ENCODE measurements at regions not wholly inside any gene's neighbourhood (a gene's known extent, or its start where the extent isn't known, plus 50 kb on each side); places are given as distances from the start of the nearest gene placed in this dataset.
A peak's percentile ranks its signal among the peaks of the same experiment; 100 is the strongest.

DNA sequence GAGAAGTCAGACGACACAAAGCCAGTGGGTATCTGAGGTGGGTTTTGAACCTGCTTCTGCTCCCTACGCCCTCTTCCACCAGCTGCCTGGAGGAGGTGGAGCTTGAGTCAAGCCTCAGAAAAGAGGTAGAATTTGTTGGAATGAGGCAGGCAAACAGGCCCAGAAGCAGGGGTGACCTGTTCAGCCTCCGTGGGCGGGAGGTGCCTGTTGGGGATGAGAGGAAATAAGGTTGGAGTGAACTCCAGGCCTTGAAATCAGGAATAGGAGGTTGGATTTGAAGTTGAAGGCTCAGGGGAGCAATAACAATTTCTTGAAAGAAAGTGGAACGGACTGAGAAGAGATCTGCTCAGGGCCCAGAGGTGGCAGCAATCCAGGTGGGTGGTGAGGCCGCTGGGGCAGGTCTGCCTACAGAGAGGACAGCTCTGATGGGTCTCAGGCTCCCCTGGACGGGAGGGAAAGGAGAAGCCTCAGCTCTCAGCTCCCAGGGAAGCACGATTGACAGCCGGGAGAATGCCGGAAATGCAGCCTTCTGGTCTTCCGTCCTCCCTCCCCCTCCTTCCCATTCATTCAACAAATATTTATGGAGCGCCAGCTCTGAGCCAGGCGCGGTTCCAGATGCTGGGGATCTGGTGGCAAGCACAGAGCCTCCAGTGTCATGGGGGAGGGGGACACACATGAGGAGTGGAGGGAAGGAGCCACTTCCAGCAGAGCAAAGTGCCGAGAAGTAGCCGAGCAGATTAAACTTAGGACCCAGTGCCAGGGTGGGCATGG lies 61.9 kb upstream of the CIBAR2 start:
- peaks cover 0 to 8% (median 0%) of the 10 kb centered on the region in 5 donors for H3K36me3 ChIP-seq (ENCODE audit: control insufficient read depth in 5 of 5, insufficient read depth in 5 of 5, low read length in 5 of 5)
- peaks cover 0 to 3% (median 0%) of the 10 kb centered on the region in 5 donors for H3K27me3 ChIP-seq (ENCODE audit: control insufficient read depth in 5 of 5, insufficient read depth in 4 of 5, low read length in 5 of 5)
- H3K27ac ChIP-seq (ENCODE audit: low read depth, low read length), result peak overlapping the region; percentile 78
- H3K4me3 ChIP-seq (ENCODE audit: low read depth in 1 of 5, low read length in 5 of 5), result peak overlapping the region in 4 of 5 donors; percentile 18 to 75 (median 26)
- peak overlapping the region in 4 of 5 donors; percentile 23 to 62 (median 44) for H3K9ac ChIP-seq (ENCODE audit: low read length in 5 of 5)
- no peaks in the 10 kb centered on the region for H3K9me3 ChIP-seq (ENCODE audit: control insufficient read depth in 5 of 5, low read length in 5 of 5)
- peaks cover 15 to 80% (median 74%) of the 10 kb centered on the region in 5 donors for H3K4me1 ChIP-seq (ENCODE audit: control insufficient read depth in 5 of 5, insufficient read depth in 5 of 5, low read length in 5 of 5)

DNA sequence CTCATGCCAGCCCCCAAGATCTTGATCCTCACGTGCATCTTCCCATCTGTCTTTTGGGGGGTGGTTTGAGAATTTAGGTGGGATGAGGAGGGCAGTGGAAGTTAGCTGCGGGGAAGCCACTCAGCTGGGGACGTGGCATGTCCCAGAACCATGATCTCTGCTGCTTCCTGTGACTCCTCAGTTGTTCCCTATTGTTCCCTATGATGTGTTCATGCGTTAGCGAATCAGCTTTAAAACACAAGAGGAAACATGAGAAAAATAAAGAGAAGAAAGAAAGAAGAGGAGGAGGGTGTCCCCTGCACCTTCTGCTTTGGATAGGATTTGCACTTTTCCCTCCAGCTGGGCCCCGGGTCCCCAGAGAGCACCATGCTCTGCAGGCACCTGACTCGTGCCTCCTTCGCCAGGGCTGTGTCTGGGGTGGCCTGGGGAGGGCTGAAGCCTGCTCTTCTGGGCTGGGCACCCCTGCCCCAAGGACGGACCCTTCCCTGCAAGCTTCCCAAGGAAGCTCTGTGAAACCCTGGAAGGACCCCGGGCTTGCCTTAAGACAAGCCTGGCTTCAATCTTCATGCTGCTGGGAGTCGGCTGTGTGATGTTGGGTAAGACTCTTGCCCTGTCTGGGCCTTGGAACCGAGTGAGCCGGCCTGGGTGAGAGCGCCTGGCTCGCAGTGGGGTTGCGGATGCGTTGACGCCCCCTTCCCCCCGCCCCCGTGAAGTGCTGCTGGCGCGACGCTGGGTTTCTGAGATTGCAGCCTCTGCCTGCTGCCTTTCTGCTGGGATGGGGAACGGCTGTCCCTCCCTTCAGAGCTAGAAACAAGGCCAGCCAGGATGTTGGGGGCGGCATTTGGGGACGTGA lies 62.8 kb upstream of the CIBAR2 start:
- peak overlapping the region in 1 of 5 donors; percentile 21 for H3K4me3 ChIP-seq (ENCODE audit: low read depth in 1 of 5, low read length in 5 of 5)
- no peaks in the 10 kb centered on the region for H3K9me3 ChIP-seq (ENCODE audit: control insufficient read depth in 5 of 5, low read length in 5 of 5)
- H3K27ac ChIP-seq (ENCODE audit: low read depth, low read length), result peak overlapping the region; percentile 78
- peak overlapping the region in 1 of 5 donors; percentile 62 for H3K9ac ChIP-seq (ENCODE audit: low read length in 5 of 5)
- H3K36me3 ChIP-seq (ENCODE audit: control insufficient read depth in 5 of 5, insufficient read depth in 5 of 5, low read length in 5 of 5), result peaks cover 0 to 8% (median 0%) of the 10 kb centered on the region in 5 donors
- H3K27me3 ChIP-seq (ENCODE audit: control insufficient read depth in 5 of 5, insufficient read depth in 4 of 5, low read length in 5 of 5), result peaks cover 0 to 3% (median 0%) of the 10 kb centered on the region in 5 donors
- peaks cover 15 to 76% (median 73%) of the 10 kb centered on the region in 5 donors for H3K4me1 ChIP-seq (ENCODE audit: control insufficient read depth in 5 of 5, insufficient read depth in 5 of 5, low read length in 5 of 5)

DNA sequence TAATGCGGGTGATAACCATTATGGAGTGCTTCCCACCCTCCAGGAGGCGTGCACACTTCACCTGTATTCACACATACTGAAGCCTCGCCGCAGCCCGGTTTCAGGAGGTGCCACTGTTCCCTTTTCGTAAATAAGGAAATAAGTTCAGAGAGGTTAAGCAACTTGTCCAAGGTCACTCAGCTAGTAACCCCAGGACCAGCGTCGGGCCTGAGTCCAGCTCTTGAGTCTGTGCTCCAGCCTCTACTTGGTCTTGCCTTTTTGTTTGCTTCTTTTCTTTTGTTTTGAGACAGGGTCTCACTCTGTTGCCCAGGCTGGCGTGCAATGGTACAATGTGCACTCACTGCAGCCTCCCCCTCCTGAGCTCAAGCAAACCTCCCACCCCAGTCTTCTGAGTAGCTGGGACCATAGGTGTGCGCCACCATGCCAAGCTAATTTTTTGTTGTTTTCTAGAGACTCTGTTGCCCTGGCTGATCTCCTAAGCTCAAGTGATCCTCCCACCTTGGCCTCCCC lies 63.5 kb upstream of the CIBAR2 start:
- H3K27ac ChIP-seq (ENCODE audit: low read depth, low read length), result no peak overlapping the region
- no peak overlapping the region for H3K9ac ChIP-seq (ENCODE audit: low read length in 5 of 5)
- H3K9me3 ChIP-seq (ENCODE audit: control insufficient read depth in 5 of 5, low read length in 5 of 5), result no peaks in the 10 kb centered on the region
- no peak overlapping the region for H3K4me3 ChIP-seq (ENCODE audit: low read depth in 1 of 5, low read length in 5 of 5)
- peaks cover 15 to 73% (median 66%) of the 10 kb centered on the region in 5 donors for H3K4me1 ChIP-seq (ENCODE audit: control insufficient read depth in 5 of 5, insufficient read depth in 5 of 5, low read length in 5 of 5)
- no peaks in the 10 kb centered on the region for H3K27me3 ChIP-seq (ENCODE audit: control insufficient read depth in 5 of 5, insufficient read depth in 4 of 5, low read length in 5 of 5)
- peaks cover 0 to 8% (median 0%) of the 10 kb centered on the region in 5 donors for H3K36me3 ChIP-seq (ENCODE audit: control insufficient read depth in 5 of 5, insufficient read depth in 5 of 5, low read length in 5 of 5)

DNA sequence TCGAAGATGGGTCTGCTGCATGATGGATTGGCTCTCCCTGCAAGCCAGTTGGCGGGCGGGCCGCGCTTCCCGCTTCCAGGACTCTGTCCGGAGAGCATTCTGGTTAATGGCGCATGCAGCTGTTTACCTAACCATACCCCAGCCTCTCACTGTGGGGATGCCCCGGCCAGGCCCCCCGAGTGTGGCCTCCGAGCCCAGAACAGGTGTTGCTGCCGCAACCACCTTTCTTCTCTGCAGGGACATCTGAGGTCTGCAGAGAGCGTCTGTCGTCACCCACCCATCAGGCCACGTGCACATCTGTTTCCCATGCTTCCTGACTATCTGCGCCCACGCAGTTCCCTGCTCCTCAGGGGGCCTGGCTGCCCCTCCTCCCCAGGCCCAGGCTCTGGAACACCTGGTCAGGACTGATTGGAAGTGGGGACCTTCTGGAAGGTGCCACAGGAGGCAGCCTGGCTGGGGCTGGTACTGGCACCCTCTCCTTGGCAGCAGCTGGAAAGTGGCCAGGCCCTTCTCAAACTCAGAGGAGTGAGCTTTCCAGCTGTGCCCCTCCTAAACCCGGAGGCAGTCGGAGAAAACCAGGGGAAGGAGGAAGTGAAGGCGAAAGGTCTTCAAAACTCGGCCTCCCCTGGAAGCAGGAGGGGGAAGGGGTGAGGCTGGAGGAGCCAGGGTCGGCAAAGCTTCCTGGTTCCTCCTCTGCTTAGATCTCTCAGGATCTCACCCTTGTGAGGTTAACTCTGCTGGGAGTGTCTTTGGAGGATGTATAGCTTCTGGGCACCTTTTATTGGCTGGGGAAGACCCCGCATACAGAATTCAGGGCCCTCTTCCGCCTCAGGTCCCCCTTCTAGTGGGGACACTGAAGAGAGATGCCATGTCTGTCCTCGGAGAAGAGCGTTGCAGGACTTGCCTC lies 64.5 kb upstream of the CIBAR2 start:
- peak overlapping the region in 1 of 5 donors; percentile 4 for H3K4me3 ChIP-seq (ENCODE audit: low read depth in 1 of 5, low read length in 5 of 5)
- H3K36me3 ChIP-seq (ENCODE audit: control insufficient read depth in 5 of 5, insufficient read depth in 5 of 5, low read length in 5 of 5), result peaks cover 0 to 8% (median 0%) of the 10 kb centered on the region in 5 donors
- no peaks in the 10 kb centered on the region for H3K9me3 ChIP-seq (ENCODE audit: control insufficient read depth in 5 of 5, low read length in 5 of 5)
- H3K27ac ChIP-seq (ENCODE audit: low read depth, low read length), result no peak overlapping the region
- H3K4me1 ChIP-seq (ENCODE audit: control insufficient read depth in 5 of 5, insufficient read depth in 5 of 5, low read length in 5 of 5), result peaks cover 15 to 73% (median 64%) of the 10 kb centered on the region in 5 donors
- H3K27me3 ChIP-seq (ENCODE audit: control insufficient read depth in 5 of 5, insufficient read depth in 4 of 5, low read length in 5 of 5), result no peaks in the 10 kb centered on the region
- H3K9ac ChIP-seq (ENCODE audit: low read length in 5 of 5), result no peak overlapping the region

DNA sequence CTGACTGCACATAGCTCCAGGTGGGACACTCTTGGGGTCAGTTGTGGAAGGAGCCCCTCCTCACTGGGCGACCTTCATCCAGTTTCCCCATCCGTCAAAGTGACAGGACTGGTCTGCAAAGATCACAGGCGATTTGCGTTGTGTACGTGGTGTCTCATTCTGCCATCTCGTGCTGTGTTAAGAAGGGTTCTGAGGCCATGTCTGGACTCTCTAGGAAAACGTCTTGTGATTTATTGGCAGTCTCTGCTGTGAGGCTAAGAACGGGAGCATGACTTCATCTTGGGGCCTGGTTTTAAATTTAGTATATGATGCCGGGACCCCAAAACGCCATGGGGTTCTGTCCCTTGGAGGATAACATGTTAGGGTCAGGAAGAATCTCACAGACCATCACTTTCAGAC lies 65.2 kb upstream of the CIBAR2 start:
- Histone ChIP-seq H3K4me3 (ENCODE audit: low read depth in 1 of 5, low read length in 5 of 5) (no peak overlapping the region), H3K27me3 (ENCODE audit: control insufficient read depth in 5 of 5, insufficient read depth in 4 of 5, low read length in 5 of 5) (no peaks in the 10 kb centered on the region), H3K27ac (ENCODE audit: low read depth, low read length) (no peak overlapping the region), H3K9ac (ENCODE audit: low read length in 5 of 5) (no peak overlapping the region), H3K36me3 (ENCODE audit: control insufficient read depth in 5 of 5, insufficient read depth in 5 of 5, low read length in 5 of 5) (peaks cover 0 to 11% (median 3%) of the 10 kb centered on the region in 5 donors), H3K9me3 (ENCODE audit: control insufficient read depth in 5 of 5, low read length in 5 of 5) (no peaks in the 10 kb centered on the region), H3K4me1 (ENCODE audit: control insufficient read depth in 5 of 5, insufficient read depth in 5 of 5, low read length in 5 of 5) (peaks cover 14 to 73% (median 63%) of the 10 kb centered on the region in 5 donors)

DNA sequence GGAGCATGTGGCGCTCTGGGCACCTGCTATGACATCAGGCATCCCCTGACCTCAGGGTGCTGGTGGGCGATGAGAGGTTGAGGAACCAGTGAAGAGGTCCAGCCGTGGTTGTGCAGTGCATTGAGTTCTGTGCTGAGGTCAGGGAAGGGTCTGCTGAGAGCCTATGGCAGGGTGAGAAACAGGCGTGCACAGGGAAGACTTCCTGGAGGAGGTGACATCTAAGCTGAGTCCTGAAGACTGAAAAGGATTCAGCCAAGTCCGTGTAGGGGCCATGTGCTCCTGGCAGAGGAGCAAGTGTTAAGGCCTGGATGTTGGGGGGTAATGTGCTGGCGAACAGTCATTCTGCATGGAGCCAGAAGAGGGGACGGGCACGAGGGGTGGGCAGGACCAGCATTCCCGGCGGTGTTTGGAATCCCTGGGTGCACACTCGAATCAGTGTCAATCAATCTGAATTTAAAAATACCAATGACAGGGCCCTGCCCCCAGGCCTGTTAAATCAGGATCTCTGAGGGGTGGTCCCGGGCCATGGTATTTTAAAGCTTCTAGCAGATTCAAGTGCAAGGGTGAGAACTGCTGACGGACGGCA lies 65.8 kb upstream of the CIBAR2 start:
- H3K9me3 ChIP-seq (ENCODE audit: control insufficient read depth in 5 of 5, low read length in 5 of 5), result no peaks in the 10 kb centered on the region
- H3K9ac ChIP-seq (ENCODE audit: low read length in 5 of 5), result no peak overlapping the region
- H3K27ac ChIP-seq (ENCODE audit: low read depth, low read length), result no peak overlapping the region
- H3K27me3 ChIP-seq (ENCODE audit: control insufficient read depth in 5 of 5, insufficient read depth in 4 of 5, low read length in 5 of 5), result no peaks in the 10 kb centered on the region
- peaks cover 8 to 66% (median 57%) of the 10 kb centered on the region in 5 donors for H3K4me1 ChIP-seq (ENCODE audit: control insufficient read depth in 5 of 5, insufficient read depth in 5 of 5, low read length in 5 of 5)
- peaks cover 0 to 17% (median 9%) of the 10 kb centered on the region in 5 donors for H3K36me3 ChIP-seq (ENCODE audit: control insufficient read depth in 5 of 5, insufficient read depth in 5 of 5, low read length in 5 of 5)
- no peak overlapping the region for H3K4me3 ChIP-seq (ENCODE audit: low read depth in 1 of 5, low read length in 5 of 5)

DNA sequence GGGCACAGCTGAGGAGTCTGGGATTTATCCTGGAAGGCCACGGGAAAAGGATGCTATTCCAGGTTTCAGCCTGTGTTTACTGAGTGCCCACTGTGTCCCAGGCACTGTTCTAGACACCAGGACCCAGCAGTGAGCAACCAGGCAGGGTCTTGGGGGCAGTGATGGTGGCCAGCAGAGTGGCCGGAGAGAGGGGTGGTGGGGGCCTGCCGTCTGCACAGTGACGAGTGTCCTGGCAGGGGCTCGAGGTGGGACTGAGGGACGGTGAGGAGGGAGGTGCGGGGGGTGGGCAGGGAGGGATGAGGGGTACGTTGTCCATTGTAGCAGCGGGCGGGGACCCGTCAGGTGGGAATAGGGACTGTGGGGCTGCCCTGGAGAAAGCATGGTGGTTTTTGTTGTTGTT lies 66.3 kb upstream of the CIBAR2 start:
- peaks cover 0 to 19% (median 10%) of the 10 kb centered on the region in 5 donors for H3K36me3 ChIP-seq (ENCODE audit: control insufficient read depth in 5 of 5, insufficient read depth in 5 of 5, low read length in 5 of 5)
- peaks cover 0 to 2% (median 0%) of the 10 kb centered on the region in 5 donors for H3K9me3 ChIP-seq (ENCODE audit: control insufficient read depth in 5 of 5, low read length in 5 of 5)
- H3K27ac ChIP-seq (ENCODE audit: low read depth, low read length), result no peak overlapping the region
- H3K9ac ChIP-seq (ENCODE audit: low read length in 5 of 5), result no peak overlapping the region
- no peak overlapping the region for H3K4me3 ChIP-seq (ENCODE audit: low read depth in 1 of 5, low read length in 5 of 5)
- peaks cover 6 to 62% (median 52%) of the 10 kb centered on the region in 5 donors for H3K4me1 ChIP-seq (ENCODE audit: control insufficient read depth in 5 of 5, insufficient read depth in 5 of 5, low read length in 5 of 5)
- H3K27me3 ChIP-seq (ENCODE audit: control insufficient read depth in 5 of 5, insufficient read depth in 4 of 5, low read length in 5 of 5), result no peaks in the 10 kb centered on the region

DNA sequence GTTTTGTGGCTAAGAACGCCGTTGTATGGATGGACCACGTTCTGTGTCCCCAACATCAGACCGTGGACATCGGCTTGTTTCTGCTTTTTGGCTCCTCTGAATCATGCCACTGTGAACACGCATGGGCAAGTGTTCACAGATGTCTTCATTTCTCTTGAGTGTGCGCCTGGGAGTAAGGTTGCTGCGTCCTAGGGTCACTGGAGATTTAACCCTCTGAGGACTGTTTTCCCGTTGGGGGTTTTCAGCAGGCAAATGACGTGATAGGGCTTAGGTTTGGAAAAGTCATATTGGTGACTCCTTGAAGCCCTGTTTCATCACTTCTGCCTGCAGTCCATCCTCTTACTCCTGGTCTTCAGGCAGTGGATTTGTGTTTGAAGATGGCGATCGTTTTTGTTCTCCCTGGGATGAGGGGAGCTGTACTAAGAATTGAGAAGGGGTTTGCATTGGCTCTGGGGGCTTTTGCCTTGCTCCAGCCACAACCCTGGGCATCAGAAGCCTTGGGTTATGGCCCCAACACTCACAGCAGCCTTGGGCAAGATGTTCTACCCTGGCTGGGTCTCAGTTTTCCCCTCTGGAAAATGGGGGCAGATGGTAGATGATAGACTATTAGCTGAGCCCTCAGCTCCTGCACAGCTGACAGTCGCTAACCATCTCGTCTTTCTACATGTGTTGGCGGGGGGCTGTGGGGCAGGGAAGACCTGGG lies 67.2 kb upstream of the CIBAR2 start:
- Histone ChIP-seq H3K9ac (ENCODE audit: low read length in 5 of 5) (no peak overlapping the region), H3K4me3 (ENCODE audit: low read depth in 1 of 5, low read length in 5 of 5) (no peak overlapping the region), H3K4me1 (ENCODE audit: control insufficient read depth in 5 of 5, insufficient read depth in 5 of 5, low read length in 5 of 5) (peaks cover 2 to 53% (median 43%) of the 10 kb centered on the region in 5 donors), H3K36me3 (ENCODE audit: control insufficient read depth in 5 of 5, insufficient read depth in 5 of 5, low read length in 5 of 5) (peaks cover 0 to 22% (median 14%) of the 10 kb centered on the region in 5 donors), H3K9me3 (ENCODE audit: control insufficient read depth in 5 of 5, low read length in 5 of 5) (peaks cover 0 to 11% (median 9%) of the 10 kb centered on the region in 5 donors), H3K27me3 (ENCODE audit: control insufficient read depth in 5 of 5, insufficient read depth in 4 of 5, low read length in 5 of 5) (no peaks in the 10 kb centered on the region), H3K27ac (ENCODE audit: low read depth, low read length) (no peak overlapping the region)

Measured in subcutaneous abdominal adipose tissue (tissue), 5 donors.